CD4-positive, alpha-beta T cell treated with Interferon gamma for 1 hour (primary cell): ENCODE measurements at regions not wholly inside any gene's neighbourhood (a gene's known extent, or its start where the extent isn't known, plus 50 kb on each side); places are given as distances from the start of the nearest gene placed in this dataset.

Experiments
- DNase-seq: peaks from one replicate; pipeline ENCODE4 v3.0.0-alpha.2; 2020

GRCh38 chr3:5635746-5636145 is 448.2 kb downstream of the EDEM1 start:
- no peak for DNase-seq

- DNase-seq = no peak
These were observed 451.0 kb downstream of the EDEM1 start for GRCh38 chr3:5638550-5638949.

- no peak for DNase-seq
These were observed 457.5 kb downstream of the EDEM1 start for GRCh38 chr3:5644773-5645670.

GRCh38 chr3:5645692-5646410 is 458.3 kb downstream of the EDEM1 start:
- no peak for DNase-seq

- no peak for DNase-seq
These were observed 462.8 kb downstream of the EDEM1 start for GRCh38 chr3:5650303-5650702.

- DNase-seq = no peak
These were observed 463.8 kb downstream of the EDEM1 start for GRCh38 chr3:5651351-5651750.

GRCh38 chr3:5653426-5654143 is 466.1 kb downstream of the EDEM1 start:
- DNase-seq = no peak

GRCh38 chr3:5657106-5657505 is 469.6 kb downstream of the EDEM1 start:
- peak; percentile 31 for DNase-seq

GRCh38 chr3:5663601-5664000 is 476.1 kb downstream of the EDEM1 start:
- DNase-seq = no peak

GRCh38 chr3:5666455-5666854 is 478.9 kb downstream of the EDEM1 start:
- no peak for DNase-seq

- no peak for DNase-seq
These were observed 486.0 kb downstream of the EDEM1 start for GRCh38 chr3:5673521-5673920.

GRCh38 chr3:5675319-5675718 is 487.8 kb downstream of the EDEM1 start:
- DNase-seq = no peak

GRCh38 chr3:5677555-5677954 is 490.0 kb downstream of the EDEM1 start:
- no peak for DNase-seq

GRCh38 chr3:5678248-5678647 is 490.7 kb downstream of the EDEM1 start:
- DNase-seq = no peak

- no peak for DNase-seq
These were observed 491.3 kb downstream of the EDEM1 start for GRCh38 chr3:5678844-5679243.

- no peak for DNase-seq
These were observed 499.7 kb downstream of the EDEM1 start for GRCh38 chr3:5687230-5687629.

- no peak for DNase-seq
These were observed 503.0 kb downstream of the EDEM1 start for GRCh38 chr3:5690490-5690889.

GRCh38 chr3:5690904-5691532 is 503.5 kb downstream of the EDEM1 start:
- no peak for DNase-seq

- no peak for DNase-seq
These were observed 504.9 kb downstream of the EDEM1 start for GRCh38 chr3:5692446-5692845.

- no peak for DNase-seq
These were observed 506.8 kb downstream of the EDEM1 start for GRCh38 chr3:5694266-5694665.

- no peak for DNase-seq
These were observed 511.3 kb downstream of the EDEM1 start for GRCh38 chr3:5698851-5699250.

- no peak for DNase-seq
These were observed 511.8 kb downstream of the EDEM1 start for GRCh38 chr3:5699313-5699712.

- DNase-seq = no peak
These were observed 512.3 kb downstream of the EDEM1 start for GRCh38 chr3:5699811-5700210.
